DOHH2 (cell line): ENCODE measurements at regions not wholly inside any gene's neighbourhood (a gene's known extent, or its start where the extent isn't known, plus 50 kb on each side); places are given as distances from the start of the nearest gene placed in this dataset.

Experiments used
- H3F3A ChIP-seq: fragments of 200-600 bp; sonication (generic), shearing (Covaris generic); 2 replicates; pipeline ENCODE4 v1.6.0; 2016; ENCODE audit warnings: antibody characterized with exemption, mild to moderate bottlenecking; ENCODE audit not compliant: control insufficient read depth, insufficient read depth
- H3K27ac ChIP-seq: fragments of 200-600 bp; sonication (generic); 2 replicates; pipeline ENCODE4 v1.5.1; 2014; ENCODE audit warnings: low read depth, mild to moderate bottlenecking, low read length, moderate library complexity
- H3K27me3 ChIP-seq: fragments of 200-600 bp; sonication (generic); 2 replicates; pipeline ENCODE4 v1.6.1; 2014; ENCODE audit warnings: mild to moderate bottlenecking, low read length, mixed read lengths; ENCODE audit not compliant: control insufficient read depth
- H3K36me3 ChIP-seq: fragments of 200-600 bp; sonication (generic); 2 replicates; pipeline ENCODE4 v1.6.1; 2014; ENCODE audit warnings: mild to moderate bottlenecking, low read length, moderate library complexity, mixed read lengths; ENCODE audit not compliant: control insufficient read depth
- H3K4me1 ChIP-seq: fragments of 200-600 bp; sonication (generic); 2 replicates; pipeline ENCODE4 v1.6.1; 2014; ENCODE audit warnings: mild to moderate bottlenecking, low read length, mixed read lengths; ENCODE audit not compliant: control insufficient read depth
- H3K4me2 ChIP-seq: fragments of 200-600 bp; sonication (generic); 2 replicates; pipeline ENCODE4 v1.6.0; 2014; ENCODE audit warnings: mild to moderate bottlenecking, low read length, moderate library complexity
- H3K4me3 ChIP-seq: fragments of 200-600 bp; sonication (generic); 2 replicates; pipeline ENCODE4 v1.5.1; 2014; ENCODE audit warnings: mild to moderate bottlenecking, low read length, mixed read lengths
- H3K79me2 ChIP-seq: fragments of 200-600 bp; sonication (generic); 2 replicates; pipeline ENCODE4 v1.6.1; 2014; ENCODE audit warnings: mild to moderate bottlenecking, low read length, mixed read lengths; ENCODE audit not compliant: control insufficient read depth
- H3K9me2 ChIP-seq: fragments of 200-600 bp; sonication (generic); replicated peaks from 2 replicates; pipeline ENCODE4 v1.6.1; 2014; ENCODE audit warnings: mild to moderate bottlenecking, low read length, mixed read lengths; ENCODE audit not compliant: control insufficient read depth
- H3K9me3 ChIP-seq: fragments of 200-600 bp; sonication (generic); 2 replicates; pipeline ENCODE4 v1.6.1; 2014; ENCODE audit warnings: antibody characterized with exemption, low read length, mixed read lengths; ENCODE audit not compliant: control insufficient read depth, insufficient read depth
- H4K20me1 ChIP-seq: fragments of 200-600 bp; sonication (generic); 2 replicates; pipeline ENCODE4 v1.6.0; 2014; ENCODE audit warnings: low read depth, mild to moderate bottlenecking, antibody characterized with exemption, low read length, moderate library complexity; ENCODE audit not compliant: control insufficient read depth, insufficient read depth
- CTCF ChIP-seq: fragments of 200-600 bp; sonication (generic); IDR thresholded peaks from one replicate; pipeline ENCODE4 v1.5.1; 2014; ENCODE audit warnings: antibody characterized with exemption, mild to moderate bottlenecking, low read depth, low read length; ENCODE audit not compliant: poor library complexity, severe bottlenecking
- EZH2phosphoT487 ChIP-seq: fragments of 200-600 bp; sonication (generic); IDR thresholded peaks from 2 replicates; pipeline ENCODE4 v1.6.1; 2017; ENCODE audit warnings: borderline replicate concordance, mild to moderate bottlenecking, antibody characterized with exemption, low read length, moderate library complexity, mixed read lengths

DNA sequence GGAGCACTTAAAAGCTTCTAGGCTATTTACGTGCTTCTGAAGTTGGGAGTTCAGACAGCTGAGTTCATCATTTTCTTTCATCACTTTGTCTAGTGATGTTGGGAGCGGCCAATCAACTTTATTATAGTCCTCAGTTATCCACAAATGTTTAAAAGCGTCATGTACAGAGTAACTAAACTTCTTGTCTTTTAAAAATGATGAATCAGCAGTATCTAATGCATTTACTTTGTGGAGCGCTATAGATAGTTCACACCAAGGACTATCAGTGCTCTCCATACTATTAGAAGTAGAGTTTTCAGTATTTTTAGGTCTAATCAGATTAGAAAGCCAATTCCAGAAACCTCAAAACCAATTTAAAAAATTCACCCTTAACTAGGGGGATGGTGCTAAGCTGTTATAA lies 778.7 kb upstream of the PRMT6 start:
- Histone ChIP-seq H3K9me3 (no peaks in the 10 kb centered on the region), H3K36me3 (no peaks in the 10 kb centered on the region), H3K4me2 (no peak overlapping the region), H3K9me2 (no peaks in the 10 kb centered on the region), H3K27ac (no peak overlapping the region), H3K4me1 (no peaks in the 10 kb centered on the region), H3F3A (no peaks in the 10 kb centered on the region), H3K27me3 (no peaks in the 10 kb centered on the region), H3K79me2 (no peaks in the 10 kb centered on the region), H3K4me3 (no peak overlapping the region), H4K20me1 (no peaks in the 10 kb centered on the region)
- TF ChIP-seq EZH2phosphoT487 (no peak), CTCF (no peak)

GRCh38 chr1:106278716-106279115 lies 777.8 kb upstream of the PRMT6 start:
- Histone ChIP-seq H3K4me1 (no peaks in the 10 kb centered on the region), H3K27me3 (no peaks in the 10 kb centered on the region), H3K36me3 (no peaks in the 10 kb centered on the region), H3K9me3 (no peaks in the 10 kb centered on the region), H3K4me3 (no peak overlapping the region), H3K9me2 (no peaks in the 10 kb centered on the region), H3K79me2 (no peaks in the 10 kb centered on the region), H3F3A (no peaks in the 10 kb centered on the region), H4K20me1 (no peaks in the 10 kb centered on the region), H3K4me2 (no peak overlapping the region), H3K27ac (no peak overlapping the region)
- TF ChIP-seq EZH2phosphoT487 (no peak), CTCF (no peak)

GRCh38 chr1:106289265-106289928 lies 767.1 kb upstream of the PRMT6 start:
- Histone ChIP-seq H3K79me2 (no peaks in the 10 kb centered on the region), H3K27ac (no peak overlapping the region), H3K9me3 (no peaks in the 10 kb centered on the region), H3K36me3 (no peaks in the 10 kb centered on the region), H3K4me2 (no peak overlapping the region), H3F3A (no peaks in the 10 kb centered on the region), H3K27me3 (no peaks in the 10 kb centered on the region), H3K4me1 (no peaks in the 10 kb centered on the region), H3K4me3 (no peak overlapping the region), H4K20me1 (no peaks in the 10 kb centered on the region), H3K9me2 (no peaks in the 10 kb centered on the region)
- TF ChIP-seq EZH2phosphoT487 (no peak), CTCF (no peak)
